HepG2 (cell line): ENCODE measurements at regions not wholly inside any gene's neighbourhood (a gene's known extent, or its start where the extent isn't known, plus 50 kb on each side); places are given as distances from the start of the nearest gene placed in this dataset.

ENCODE experiments used
- AKAP8 ChIP-seq: sonication (generic); formaldehyde crosslinking; IDR thresholded peaks from 2 replicates; pipeline ENCODE4 v1.5.1; 2020; ENCODE audit warnings: mild to moderate bottlenecking, missing genetic modification reagents
- ATRX ChIP-seq: sonication (generic); formaldehyde crosslinking; IDR thresholded peaks from 2 replicates; pipeline ENCODE4 v1.4.0; 2020; ENCODE audit warnings: missing genetic modification reagents, borderline replicate concordance
- BATF2 ChIP-seq: sonication (generic); formaldehyde crosslinking; IDR thresholded peaks from 2 replicates; pipeline ENCODE4 v1.8.0; 2022; ENCODE audit warnings: mild to moderate bottlenecking, missing genetic modification reagents, moderate library complexity
- HDAC1 ChIP-seq: sonication (generic); formaldehyde crosslinking; IDR thresholded peaks from 2 replicates; pipeline ENCODE4 v1.5.1; 2020; ENCODE audit warnings: mild to moderate bottlenecking, missing genetic modification reagents
- HOXD1 ChIP-seq: sonication (generic); formaldehyde crosslinking; IDR thresholded peaks from 2 replicates; pipeline ENCODE4 v1.5.0; 2020; ENCODE audit warnings: missing genetic modification reagents
- REL ChIP-seq: sonication (generic); formaldehyde crosslinking; conservative IDR thresholded peaks from 2 replicates; pipeline ENCODE4 v1.8.0; 2022; ENCODE audit warnings: mild to moderate bottlenecking, missing genetic modification reagents, moderate library complexity
- SP1 ChIP-seq, 2 experiments: fragments of 450-650 bp in 1 of 2; sonication (generic) in 1 of 2; formaldehyde crosslinking in 1 of 2; IDR thresholded peaks; 2 replicates each; pipeline versions ENCODE4 v1.4.0 to v1.6.1; 2016 to 2020; ENCODE audit warnings: missing genetic modification reagents in 1 of 2
- TFE3 ChIP-seq: IDR thresholded peaks from 2 replicates; pipeline ENCODE4 v1.6.1; 2016
- ZHX2 ChIP-seq, 2 experiments: sonication (generic) in 1 of 2; formaldehyde crosslinking in 1 of 2; IDR thresholded peaks; 2 replicates each; pipeline versions ENCODE4 v1.6.1 to v1.9.0; 2014 to 2022; ENCODE audit warnings: antibody characterized with exemption in 1 of 2, borderline replicate concordance in 1 of 2, inconsistent platforms in 1 of 2, low read depth in 1 of 2, missing genetic modification reagents in 1 of 2
- ZNF326 ChIP-seq: sonication (generic); formaldehyde crosslinking; IDR thresholded peaks from 2 replicates; pipeline ENCODE4 v1.4.0; 2020; ENCODE audit warnings: missing genetic modification reagents, borderline replicate concordance
- ZNF513 ChIP-seq: sonication (generic); formaldehyde crosslinking; conservative IDR thresholded peaks from 2 replicates; pipeline ENCODE4 v1.5.0; 2020; ENCODE audit warnings: missing genetic modification reagents
- ZNF770 ChIP-seq: sonication (generic); formaldehyde crosslinking; IDR thresholded peaks from 2 replicates; pipeline ENCODE4 v1.5.0; 2020; ENCODE audit warnings: mild to moderate bottlenecking, missing genetic modification reagents

GRCh38 chr2:42978175-42978886 is 185.9 kb upstream of the HAAO start (continued):
- TF ChIP-seq ZHX2 (IDR thresholded peaks at IDR 0.05; ENCODE audit: low read depth) (peak; percentile 82; the same call in 1 of the 2 replicates), ZHX2 (CRISPR knock-in tag; IDR thresholded peaks at IDR 0.05; ENCODE audit: borderline replicate concordance) (0 out of 2 replicates have a peak, but pooled peaks have one; percentile 32), ZNF513 (no peak; the same call in 1 of the 2 replicates), BATF2 (CRISPR knock-in tag) (no peak), TFE3 (CRISPR knock-in tag) (peak; percentile 96), REL (CRISPR knock-in tag) (0 out of 2 replicates have a peak, but pooled peaks have one; percentile 48), ZNF326 (no peak), HOXD1 (CRISPR knock-in tag) (peak; percentile 49; the same call in 1 of the 2 replicates), HDAC1 (CRISPR knock-in tag) (peak; percentile 98), ATRX (CRISPR knock-in tag) (no peak), AKAP8 (CRISPR knock-in tag) (peak; percentile 96), SP1 (IDR thresholded peaks at IDR 0.05) (no peak), SP1 (CRISPR knock-in tag; IDR thresholded peaks at IDR 0.05) (no peak; the same call in 1 of the 2 replicates), ZNF770 (CRISPR knock-in tag) (peak; percentile 77)
